Smooth muscle cell (in vitro differentiated cells): ENCODE measurements at regions not wholly inside any gene's neighbourhood (a gene's known extent, or its start where the extent isn't known, plus 50 kb on each side); places are given as distances from the start of the nearest gene placed in this dataset.

Experiments used
- DNase-seq: peaks from one replicate; lab custom pipeline; 2025; ENCODE audit not compliant: unreplicated experiment; lab: John Stamatoyannopoulos, UW
- H2AFZ ChIP-seq: fragments of 200-600 bp; sonication (generic); 2 replicates; pipeline ENCODE4 v1.6.0; 2016; ENCODE audit warnings: antibody characterized with exemption, low read depth, mild to moderate bottlenecking
- H3F3A ChIP-seq: fragments of 200-600 bp; sonication (generic); 2 replicates; pipeline ENCODE4 v1.6.0; 2017; ENCODE audit warnings: antibody characterized with exemption, low read depth
- H3K27ac ChIP-seq: fragments of 200-600 bp; sonication (generic); 2 replicates; pipeline ENCODE4 v1.5.1; 2016; ENCODE audit warnings: low read depth, mild to moderate bottlenecking
- H3K27me3 ChIP-seq: fragments of 200-600 bp; sonication (generic); 2 replicates; pipeline ENCODE4 v1.6.1; 2016; ENCODE audit warnings: low read depth, mild to moderate bottlenecking
- H3K36me3 ChIP-seq: fragments of 200-600 bp; sonication (generic); 2 replicates; pipeline ENCODE4 v1.5.1; 2016; ENCODE audit warnings: low read depth
- H3K4me1 ChIP-seq: fragments of 200-600 bp; sonication (generic); 2 replicates; pipeline ENCODE4 v1.5.1; 2016; ENCODE audit warnings: low read depth
- H3K4me2 ChIP-seq: fragments of 200-600 bp; sonication (generic); 2 replicates; pipeline ENCODE4 v1.6.0; 2016; ENCODE audit warnings: mild to moderate bottlenecking
- H3K4me3 ChIP-seq: fragments of 200-600 bp; sonication (generic); 2 replicates; pipeline ENCODE4 v1.5.1; 2016; ENCODE audit warnings: mild to moderate bottlenecking
- H3K79me2 ChIP-seq: fragments of 200-600 bp; sonication (generic); 2 replicates; pipeline ENCODE4 v1.6.0; 2016; ENCODE audit warnings: low read depth, mild to moderate bottlenecking
- H3K9ac ChIP-seq: fragments of 200-600 bp; sonication (generic); 2 replicates; pipeline ENCODE4 v1.6.0; 2016; ENCODE audit warnings: low read depth
- H3K9me3 ChIP-seq: fragments of 200-600 bp; sonication (generic); replicated peaks from 2 replicates; pipeline ENCODE4 v1.5.1; 2016; ENCODE audit warnings: low read depth
- H4K20me1 ChIP-seq: fragments of 200-600 bp; sonication (generic); 2 replicates; pipeline ENCODE4 v1.6.0; 2016; ENCODE audit warnings: low read depth
- CTCF ChIP-seq: fragments of 200-600 bp; sonication (generic); IDR thresholded peaks from 2 replicates; pipeline ENCODE4 v1.5.1; 2017; ENCODE audit warnings: borderline replicate concordance, mild to moderate bottlenecking, antibody characterized with exemption; ENCODE audit not compliant: insufficient read depth, poor library complexity, severe bottlenecking
- WGBS: methylation state at CpG from one replicate; pipeline ENCODE4 v1.1.7; 2016; ENCODE audit warnings: low lambda C conversion rate; 5-methylcytosine and 5-hydroxymethylcytosine counted together

GRCh38 chr1:30511563-30511962 is 211.8 kb downstream of the MATN1 start:
- no peak overlapping the region for H3K4me3 ChIP-seq
- H3K9ac ChIP-seq, result peak overlapping the region; percentile 27
- no peak for TF ChIP-seq CTCF
- H3K27me3 ChIP-seq, result no peaks in the 10 kb centered on the region
- no peak for DNase-seq
- no peak overlapping the region for H2AFZ ChIP-seq
- no peaks in the 10 kb centered on the region for H3K36me3 ChIP-seq
- no peaks in the 10 kb centered on the region for H3K79me2 ChIP-seq
- H3K4me1 ChIP-seq, result peaks cover 8% of the 10 kb centered on the region
- no peaks in the 10 kb centered on the region for H4K20me1 ChIP-seq
- WGBS, result 76% methylated on average over 6 of the region's 6 CpGs
- no peaks in the 10 kb centered on the region for H3K9me3 ChIP-seq
- H3K27ac ChIP-seq, result peak overlapping the region; percentile 80
- peak overlapping the region; percentile 46 for H3K4me2 ChIP-seq
- H3F3A ChIP-seq, result no peaks in the 10 kb centered on the region

GRCh38 chr1:30511106-30511505 is 212.3 kb downstream of the MATN1 start:
- H3K79me2 ChIP-seq, result no peaks in the 10 kb centered on the region
- peak overlapping the region; percentile 80 for H3K27ac ChIP-seq
- no peak for TF ChIP-seq CTCF
- H3K9me3 ChIP-seq, result no peaks in the 10 kb centered on the region
- no peak overlapping the region for H2AFZ ChIP-seq
- H3K4me3 ChIP-seq, result no peak overlapping the region
- H3K4me1 ChIP-seq, result peaks cover 8% of the 10 kb centered on the region
- H3K9ac ChIP-seq, result no peak overlapping the region
- no peaks in the 10 kb centered on the region for H3F3A ChIP-seq
- no peak for DNase-seq
- WGBS, result 97% methylated on average over 5 of the region's 5 CpGs
- H3K27me3 ChIP-seq, result no peaks in the 10 kb centered on the region
- H3K4me2 ChIP-seq, result no peak overlapping the region
- no peaks in the 10 kb centered on the region for H3K36me3 ChIP-seq
- no peaks in the 10 kb centered on the region for H4K20me1 ChIP-seq

- no peaks in the 10 kb centered on the region for H4K20me1 ChIP-seq
- no peaks in the 10 kb centered on the region for H3K27me3 ChIP-seq
- no peak for DNase-seq
- WGBS, result 56% methylated on average over 1 of the region's 1 CpG
- H3K36me3 ChIP-seq, result no peaks in the 10 kb centered on the region
- no peak overlapping the region for H3K27ac ChIP-seq
- no peak overlapping the region for H2AFZ ChIP-seq
- no peak overlapping the region for H3K9ac ChIP-seq
- H3K79me2 ChIP-seq, result no peaks in the 10 kb centered on the region
- no peak overlapping the region for H3K4me2 ChIP-seq
- H3F3A ChIP-seq, result no peaks in the 10 kb centered on the region
- H3K4me3 ChIP-seq, result no peak overlapping the region
- H3K4me1 ChIP-seq, result peaks cover 8% of the 10 kb centered on the region
- no peak for TF ChIP-seq CTCF
- no peaks in the 10 kb centered on the region for H3K9me3 ChIP-seq
These were observed 213.7 kb downstream of the MATN1 start for GRCh38 chr1:30509670-30510069.

GRCh38 chr1:30508611-30509010 is 214.8 kb downstream of the MATN1 start:
- TF ChIP-seq CTCF, result no peak
- DNase-seq, result no peak
- Histone ChIP-seq H3K9me3 (no peaks in the 10 kb centered on the region), H4K20me1 (no peaks in the 10 kb centered on the region), H3K4me1 (peaks cover 8% of the 10 kb centered on the region), H3K27ac (no peak overlapping the region), H3K4me2 (no peak overlapping the region), H3K79me2 (no peaks in the 10 kb centered on the region), H2AFZ (no peak overlapping the region), H3K9ac (no peak overlapping the region), H3K27me3 (no peaks in the 10 kb centered on the region), H3K36me3 (no peaks in the 10 kb centered on the region), H3F3A (no peaks in the 10 kb centered on the region), H3K4me3 (no peak overlapping the region)
- WGBS, result 84% methylated on average over 12 of the region's 12 CpGs
